ENCODE measurements at regions not wholly inside any gene's neighbourhood (a gene's known extent, or its start where the extent isn't known, plus 50 kb on each side); places are given as distances from the start of the nearest gene placed in this dataset.

GRCh38 chr12:41784957-41785356 lies 359.7 kb downstream of the GXYLT1 start:
- no peak overlapping the region for H3K4me3 ChIP-seq (ENCODE audit: low read depth, low read length)
- H2AFZ ChIP-seq (ENCODE audit: low read length, unreplicated experiment): no peak overlapping the region
- H3K36me3 ChIP-seq (ENCODE audit: insufficient read depth, low read length): no peaks in the 10 kb centered on the region
- no peak overlapping the region for H3K27ac ChIP-seq (ENCODE audit: low read depth, low read length)
- no peaks in the 10 kb centered on the region for H3K79me2 ChIP-seq (ENCODE audit: control insufficient read depth, insufficient read depth, low read length, unreplicated experiment)
- H3K27me3 ChIP-seq (ENCODE audit: insufficient read depth, low read length): no peaks in the 10 kb centered on the region
- H3K4me1 ChIP-seq (ENCODE audit: control insufficient read depth, insufficient read depth, low read length, unreplicated experiment): no peaks in the 10 kb centered on the region

GRCh38 chr12:41778934-41779333 lies 365.7 kb downstream of the GXYLT1 start:
- no peaks in the 10 kb centered on the region for H3K79me2 ChIP-seq (ENCODE audit: control insufficient read depth, insufficient read depth, low read length, unreplicated experiment)
- no peak overlapping the region for H3K27ac ChIP-seq (ENCODE audit: low read depth, low read length)
- H2AFZ ChIP-seq (ENCODE audit: low read length, unreplicated experiment): no peak overlapping the region
- H3K27me3 ChIP-seq (ENCODE audit: insufficient read depth, low read length): no peaks in the 10 kb centered on the region
- no peak overlapping the region for H3K4me3 ChIP-seq (ENCODE audit: low read depth, low read length)
- no peaks in the 10 kb centered on the region for H3K36me3 ChIP-seq (ENCODE audit: insufficient read depth, low read length)
- H3K4me1 ChIP-seq (ENCODE audit: control insufficient read depth, insufficient read depth, low read length, unreplicated experiment): no peaks in the 10 kb centered on the region

GRCh38 chr12:41777064-41777790 lies 367.4 kb downstream of the GXYLT1 start:
- Histone ChIP-seq H3K36me3 (ENCODE audit: insufficient read depth, low read length) (no peaks in the 10 kb centered on the region), H3K4me1 (ENCODE audit: control insufficient read depth, insufficient read depth, low read length, unreplicated experiment) (no peaks in the 10 kb centered on the region), H3K27ac (ENCODE audit: low read depth, low read length) (no peak overlapping the region), H2AFZ (ENCODE audit: low read length, unreplicated experiment) (no peak overlapping the region), H3K79me2 (ENCODE audit: control insufficient read depth, insufficient read depth, low read length, unreplicated experiment) (no peaks in the 10 kb centered on the region), H3K4me3 (ENCODE audit: low read depth, low read length) (no peak overlapping the region), H3K27me3 (ENCODE audit: insufficient read depth, low read length) (no peaks in the 10 kb centered on the region)

GRCh38 chr12:41772478-41772877 lies 372.2 kb downstream of the GXYLT1 start:
- H3K36me3 ChIP-seq (ENCODE audit: insufficient read depth, low read length): no peaks in the 10 kb centered on the region
- no peaks in the 10 kb centered on the region for H3K27me3 ChIP-seq (ENCODE audit: insufficient read depth, low read length)
- no peaks in the 10 kb centered on the region for H3K79me2 ChIP-seq (ENCODE audit: control insufficient read depth, insufficient read depth, low read length, unreplicated experiment)
- no peak overlapping the region for H3K4me3 ChIP-seq (ENCODE audit: low read depth, low read length)
- H3K27ac ChIP-seq (ENCODE audit: low read depth, low read length): no peak overlapping the region
- H2AFZ ChIP-seq (ENCODE audit: low read length, unreplicated experiment): no peak overlapping the region
- H3K4me1 ChIP-seq (ENCODE audit: control insufficient read depth, insufficient read depth, low read length, unreplicated experiment): no peaks in the 10 kb centered on the region

- no peaks in the 10 kb centered on the region for H3K4me1 ChIP-seq (ENCODE audit: control insufficient read depth, insufficient read depth, low read length, unreplicated experiment)
- H2AFZ ChIP-seq (ENCODE audit: low read length, unreplicated experiment): no peak overlapping the region
- no peak overlapping the region for H3K27ac ChIP-seq (ENCODE audit: low read depth, low read length)
- H3K36me3 ChIP-seq (ENCODE audit: insufficient read depth, low read length): no peaks in the 10 kb centered on the region
- no peaks in the 10 kb centered on the region for H3K79me2 ChIP-seq (ENCODE audit: control insufficient read depth, insufficient read depth, low read length, unreplicated experiment)
- H3K4me3 ChIP-seq (ENCODE audit: low read depth, low read length): no peak overlapping the region
- H3K27me3 ChIP-seq (ENCODE audit: insufficient read depth, low read length): no peaks in the 10 kb centered on the region
Observed at GRCh38 chr12:41769810-41770209, 374.9 kb downstream of the GXYLT1 start.

GRCh38 chr12:41768456-41768855 lies 376.2 kb downstream of the GXYLT1 start:
- Histone ChIP-seq H3K27me3 (ENCODE audit: insufficient read depth, low read length) (no peaks in the 10 kb centered on the region), H3K79me2 (ENCODE audit: control insufficient read depth, insufficient read depth, low read length, unreplicated experiment) (no peaks in the 10 kb centered on the region), H3K27ac (ENCODE audit: low read depth, low read length) (no peak overlapping the region), H3K4me3 (ENCODE audit: low read depth, low read length) (no peak overlapping the region), H2AFZ (ENCODE audit: low read length, unreplicated experiment) (no peak overlapping the region), H3K36me3 (ENCODE audit: insufficient read depth, low read length) (no peaks in the 10 kb centered on the region), H3K4me1 (ENCODE audit: control insufficient read depth, insufficient read depth, low read length, unreplicated experiment) (no peaks in the 10 kb centered on the region)

GRCh38 chr12:41762691-41763090 lies 382.0 kb downstream of the GXYLT1 start:
- no peaks in the 10 kb centered on the region for H3K79me2 ChIP-seq (ENCODE audit: control insufficient read depth, insufficient read depth, low read length, unreplicated experiment)
- H3K4me1 ChIP-seq (ENCODE audit: control insufficient read depth, insufficient read depth, low read length, unreplicated experiment): no peaks in the 10 kb centered on the region
- H3K27ac ChIP-seq (ENCODE audit: low read depth, low read length): no peak overlapping the region
- no peak overlapping the region for H2AFZ ChIP-seq (ENCODE audit: low read length, unreplicated experiment)
- no peak overlapping the region for H3K4me3 ChIP-seq (ENCODE audit: low read depth, low read length)
- H3K27me3 ChIP-seq (ENCODE audit: insufficient read depth, low read length): no peaks in the 10 kb centered on the region
- H3K36me3 ChIP-seq (ENCODE audit: insufficient read depth, low read length): no peaks in the 10 kb centered on the region

- Histone ChIP-seq H3K36me3 (ENCODE audit: insufficient read depth, low read length) (no peaks in the 10 kb centered on the region), H3K27me3 (ENCODE audit: insufficient read depth, low read length) (no peaks in the 10 kb centered on the region), H3K4me3 (ENCODE audit: low read depth, low read length) (no peak overlapping the region), H3K79me2 (ENCODE audit: control insufficient read depth, insufficient read depth, low read length, unreplicated experiment) (no peaks in the 10 kb centered on the region), H2AFZ (ENCODE audit: low read length, unreplicated experiment) (no peak overlapping the region), H3K4me1 (ENCODE audit: control insufficient read depth, insufficient read depth, low read length, unreplicated experiment) (no peaks in the 10 kb centered on the region), H3K27ac (ENCODE audit: low read depth, low read length) (no peak overlapping the region)
Observed at GRCh38 chr12:41745593-41745992, 399.1 kb downstream of the GXYLT1 start.

- Histone ChIP-seq H3K79me2 (ENCODE audit: control insufficient read depth, insufficient read depth, low read length, unreplicated experiment) (no peaks in the 10 kb centered on the region), H3K4me3 (ENCODE audit: low read depth, low read length) (no peak overlapping the region), H3K36me3 (ENCODE audit: insufficient read depth, low read length) (no peaks in the 10 kb centered on the region), H3K4me1 (ENCODE audit: control insufficient read depth, insufficient read depth, low read length, unreplicated experiment) (no peaks in the 10 kb centered on the region), H2AFZ (ENCODE audit: low read length, unreplicated experiment) (no peak overlapping the region), H3K27me3 (ENCODE audit: insufficient read depth, low read length) (no peaks in the 10 kb centered on the region), H3K27ac (ENCODE audit: low read depth, low read length) (no peak overlapping the region)
Observed at GRCh38 chr12:41743835-41744234, 400.8 kb downstream of the GXYLT1 start.

GRCh38 chr12:41739066-41739465 lies 405.6 kb downstream of the GXYLT1 start:
- no peak overlapping the region for H3K4me3 ChIP-seq (ENCODE audit: low read depth, low read length)
- H3K36me3 ChIP-seq (ENCODE audit: insufficient read depth, low read length): no peaks in the 10 kb centered on the region
- no peaks in the 10 kb centered on the region for H3K4me1 ChIP-seq (ENCODE audit: control insufficient read depth, insufficient read depth, low read length, unreplicated experiment)
- H3K27ac ChIP-seq (ENCODE audit: low read depth, low read length): no peak overlapping the region
- no peaks in the 10 kb centered on the region for H3K27me3 ChIP-seq (ENCODE audit: insufficient read depth, low read length)
- H3K79me2 ChIP-seq (ENCODE audit: control insufficient read depth, insufficient read depth, low read length, unreplicated experiment): no peaks in the 10 kb centered on the region
- no peak overlapping the region for H2AFZ ChIP-seq (ENCODE audit: low read length, unreplicated experiment)

- H3K36me3 ChIP-seq (ENCODE audit: insufficient read depth, low read length): no peaks in the 10 kb centered on the region
- H3K4me1 ChIP-seq (ENCODE audit: control insufficient read depth, insufficient read depth, low read length, unreplicated experiment): no peaks in the 10 kb centered on the region
- no peaks in the 10 kb centered on the region for H3K27me3 ChIP-seq (ENCODE audit: insufficient read depth, low read length)
- H3K27ac ChIP-seq (ENCODE audit: low read depth, low read length): no peak overlapping the region
- no peak overlapping the region for H3K4me3 ChIP-seq (ENCODE audit: low read depth, low read length)
- H2AFZ ChIP-seq (ENCODE audit: low read length, unreplicated experiment): no peak overlapping the region
- H3K79me2 ChIP-seq (ENCODE audit: control insufficient read depth, insufficient read depth, low read length, unreplicated experiment): no peaks in the 10 kb centered on the region
Observed at GRCh38 chr12:41737423-41737822, 407.3 kb downstream of the GXYLT1 start.

Data from ACC112 (cell line).